ENCODE measurements at regions not wholly inside any gene's neighbourhood (a gene's known extent, or its start where the extent isn't known, plus 50 kb on each side); places are given as distances from the start of the nearest gene placed in this dataset.

DNA sequence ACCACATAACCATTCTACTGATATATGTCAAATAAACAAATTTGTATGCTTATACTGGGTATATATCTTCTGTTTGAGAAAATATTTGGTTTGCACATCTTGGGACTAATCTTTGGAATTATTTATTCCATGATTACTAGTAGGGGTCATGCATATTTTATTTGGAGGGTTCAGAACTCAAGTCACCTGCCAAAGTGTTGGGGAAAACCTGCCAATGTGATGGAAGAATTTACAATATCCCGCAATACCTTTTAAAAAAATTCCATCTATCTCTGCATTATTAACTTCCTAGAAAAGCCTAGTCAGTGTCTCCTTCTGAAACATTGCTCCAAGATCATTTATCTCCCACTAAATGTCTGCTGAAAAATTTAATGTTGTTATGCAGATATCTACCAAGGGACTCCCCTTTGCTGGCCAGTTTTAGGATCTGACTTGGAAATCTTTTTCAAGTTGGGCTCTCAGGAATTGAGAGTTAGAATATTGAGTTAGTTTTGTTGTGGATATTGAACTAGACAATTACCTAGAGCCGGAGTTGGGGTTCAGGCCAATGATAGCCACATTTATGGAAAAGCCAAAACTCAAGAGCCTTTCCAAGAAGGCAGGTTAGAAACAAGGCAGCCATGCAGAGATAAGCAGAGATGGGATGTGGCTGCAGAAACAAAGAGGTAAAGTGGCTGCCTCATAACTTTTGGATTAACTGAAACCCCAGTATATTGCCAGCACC, 425.2 kb downstream of the ADAMTS20 start:
- Histone ChIP-seq H3K4me2 (ENCODE audit: insufficient read depth, insufficient read length, low read length) (no peak overlapping the region), H4K5ac (ENCODE audit: insufficient read length, low read depth, low read length) (no peak overlapping the region), H3K79me2 (ENCODE audit: insufficient read depth, low read length) (no peaks in the 10 kb centered on the region), H2BK120ac (ENCODE audit: low read depth, low read length, poor library complexity, severe bottlenecking) (no peak overlapping the region), H2BK15ac (ENCODE audit: low read depth, low read length) (no peak overlapping the region), H3K4ac (ENCODE audit: low read depth, low read length) (no peak overlapping the region), H4K8ac (replicated peaks; ENCODE audit: insufficient read length, low read depth, low read length) (no peak overlapping the region), H4K20me1 (ENCODE audit: control insufficient read depth, insufficient read depth, insufficient read length) (no peaks in the 10 kb centered on the region), H2BK20ac (ENCODE audit: low read depth, low read length, poor library complexity, severe bottlenecking) (no peak overlapping the region), H3K79me1 (ENCODE audit: insufficient read depth, low read depth, low read length, poor library complexity, severe bottlenecking) (no peaks in the 10 kb centered on the region), H2AFZ (ENCODE audit: low read length) (no peak overlapping the region), H3K27me3 (ENCODE audit: insufficient read depth, low read length) (no peaks in the 10 kb centered on the region), H3K23me2 (ENCODE audit: insufficient read length, low read depth, low read length, poor library complexity, severe bottlenecking) (no peaks in the 10 kb centered on the region), H3K56ac (ENCODE audit: insufficient read length, low read depth, low read length) (no peak overlapping the region), H3K27ac (ENCODE audit: insufficient read length, low read depth, low read length) (no peak overlapping the region), H2BK5ac (ENCODE audit: insufficient read length, low read length) (no peak overlapping the region), H3K18ac (ENCODE audit: insufficient read length, low read depth, low read length) (no peak overlapping the region), H3K14ac (ENCODE audit: insufficient read depth, low read length) (no peak overlapping the region), H3K4me1 (ENCODE audit: insufficient read depth, low read length) (no peaks in the 10 kb centered on the region), H3K23ac (ENCODE audit: insufficient read length, low read depth, low read length) (no peak overlapping the region), H3K9me3 (ENCODE audit: control insufficient read depth, low read depth, low read length) (no peaks in the 10 kb centered on the region), H3T11ph (ENCODE audit: low read length) (no peak overlapping the region), H2AK5ac (ENCODE audit: insufficient read length, low read length) (no peak overlapping the region), H4K91ac (ENCODE audit: insufficient read length, low read depth, low read length) (no peak overlapping the region), H3K9ac (ENCODE audit: extremely low read depth, insufficient read length, low read length) (no peak overlapping the region), H2BK12ac (ENCODE audit: insufficient read length, low read depth, low read length) (no peak overlapping the region)
- Mint-ChIP-seq H3K4me3 (no peak overlapping the region), H3K27me3 (ENCODE audit: low read depth) (no peaks in the 10 kb centered on the region), H3K36me3 (ENCODE audit: insufficient read depth in 1 of 3, low read depth in 3 of 3) (0 out of 7 replicates have a peak, but pooled peaks cover 0 to 2% (median 0%) of the 10 kb centered on the region in 3 experiments), H3K27ac (peak overlapping the region in 1 of 3 experiments; percentile 22; a peak in 1 of 7 replicates), H3K9me3 (no peaks in the 10 kb centered on the region; a peak in 1 of 5 replicates), H3K4me1 (peaks cover 9 to 13% of the 10 kb centered on the region in 2 experiments)
- no CpG with 5 or more reads among the region's 2 CpGs for WGBS (ENCODE audit: extremely low coverage, insufficient read length, low lambda C conversion rate)
- DNase-seq = no peak
- TF ChIP-seq, protein P1, sequence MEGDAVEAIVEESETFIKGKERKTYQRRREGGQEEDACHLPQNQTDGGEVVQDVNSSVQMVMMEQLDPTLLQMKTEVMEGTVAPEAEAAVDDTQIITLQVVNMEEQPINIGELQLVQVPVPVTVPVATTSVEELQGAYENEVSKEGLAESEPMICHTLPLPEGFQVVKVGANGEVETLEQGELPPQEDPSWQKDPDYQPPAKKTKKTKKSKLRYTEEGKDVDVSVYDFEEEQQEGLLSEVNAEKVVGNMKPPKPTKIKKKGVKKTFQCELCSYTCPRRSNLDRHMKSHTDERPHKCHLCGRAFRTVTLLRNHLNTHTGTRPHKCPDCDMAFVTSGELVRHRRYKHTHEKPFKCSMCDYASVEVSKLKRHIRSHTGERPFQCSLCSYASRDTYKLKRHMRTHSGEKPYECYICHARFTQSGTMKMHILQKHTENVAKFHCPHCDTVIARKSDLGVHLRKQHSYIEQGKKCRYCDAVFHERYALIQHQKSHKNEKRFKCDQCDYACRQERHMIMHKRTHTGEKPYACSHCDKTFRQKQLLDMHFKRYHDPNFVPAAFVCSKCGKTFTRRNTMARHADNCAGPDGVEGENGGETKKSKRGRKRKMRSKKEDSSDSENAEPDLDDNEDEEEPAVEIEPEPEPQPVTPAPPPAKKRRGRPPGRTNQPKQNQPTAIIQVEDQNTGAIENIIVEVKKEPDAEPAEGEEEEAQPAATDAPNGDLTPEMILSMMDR (conservative IDR thresholded peaks at IDR 0.05) = no peak
